ENCODE measurements at regions not wholly inside any gene's neighbourhood (a gene's known extent, or its start where the extent isn't known, plus 50 kb on each side); places are given as distances from the start of the nearest gene placed in this dataset.

- no peak for DNase-seq (ENCODE audit: low read depth, low spot score)
These were observed 145.5 kb upstream of the AUTS2 start for GRCh38 chr7:69452797-69453196.

GRCh38 chr7:69457595-69458504 is 140.4 kb upstream of the AUTS2 start:
- peak; percentile 91 for DNase-seq (ENCODE audit: low read depth, low spot score)

- DNase-seq (ENCODE audit: low read depth, low spot score): no peak
These were observed 134.2 kb upstream of the AUTS2 start for GRCh38 chr7:69464035-69464434.

GRCh38 chr7:69465262-69465661 is 133.0 kb upstream of the AUTS2 start:
- DNase-seq (ENCODE audit: low read depth, low spot score): no peak

- no peak for DNase-seq (ENCODE audit: low read depth, low spot score)
These were observed 130.4 kb upstream of the AUTS2 start for GRCh38 chr7:69467826-69468225.

GRCh38 chr7:69476416-69476815 is 121.9 kb upstream of the AUTS2 start:
- no peak for DNase-seq (ENCODE audit: low read depth, low spot score)

GRCh38 chr7:69482676-69483075 is 115.6 kb upstream of the AUTS2 start:
- DNase-seq (ENCODE audit: low read depth, low spot score): no peak

GRCh38 chr7:69489533-69489932 is 108.7 kb upstream of the AUTS2 start:
- DNase-seq (ENCODE audit: low read depth, low spot score): no peak

GRCh38 chr7:69498671-69499070 is 99.6 kb upstream of the AUTS2 start:
- DNase-seq (ENCODE audit: low read depth, low spot score): no peak

GRCh38 chr7:69502358-69502757 is 95.9 kb upstream of the AUTS2 start:
- no peak for DNase-seq (ENCODE audit: low read depth, low spot score)

GRCh38 chr7:69504733-69505420 is 93.4 kb upstream of the AUTS2 start:
- DNase-seq (ENCODE audit: low read depth, low spot score): no peak

GRCh38 chr7:69508736-69509135 is 89.5 kb upstream of the AUTS2 start:
- DNase-seq (ENCODE audit: low read depth, low spot score): no peak

GRCh38 chr7:69510114-69510513 is 88.2 kb upstream of the AUTS2 start:
- DNase-seq (ENCODE audit: low read depth, low spot score): no peak

- no peak for DNase-seq (ENCODE audit: low read depth, low spot score)
These were observed 82.6 kb upstream of the AUTS2 start for GRCh38 chr7:69515495-69516212.

- DNase-seq (ENCODE audit: low read depth, low spot score): no peak
These were observed 81.9 kb upstream of the AUTS2 start for GRCh38 chr7:69516238-69516820.

- peak; percentile 58 for DNase-seq (ENCODE audit: low read depth, low spot score)
These were observed 80.1 kb upstream of the AUTS2 start for GRCh38 chr7:69517985-69518704.

GRCh38 chr7:69518705-69519077 is 79.6 kb upstream of the AUTS2 start:
- DNase-seq (ENCODE audit: low read depth, low spot score): no peak

- DNase-seq (ENCODE audit: low read depth, low spot score): no peak
These were observed 71.7 kb upstream of the AUTS2 start for GRCh38 chr7:69526570-69526969.

GRCh38 chr7:69527706-69528105 is 70.6 kb upstream of the AUTS2 start:
- DNase-seq (ENCODE audit: low read depth, low spot score): no peak

- DNase-seq (ENCODE audit: low read depth, low spot score): no peak
These were observed 67.2 kb upstream of the AUTS2 start for GRCh38 chr7:69531050-69531449.

- peak; percentile 65 for DNase-seq (ENCODE audit: low read depth, low spot score)
These were observed 63.7 kb upstream of the AUTS2 start for GRCh38 chr7:69534461-69535041.

Data from ELF-1 (cell line).